GM23248 (cell line): ENCODE measurements at regions not wholly inside any gene's neighbourhood (a gene's known extent, or its start where the extent isn't known, plus 50 kb on each side); places are given as distances from the start of the nearest gene placed in this dataset.
"Not testable (repeated sequence)": the region's sequence is repeated elsewhere in the genome, so short reads cannot be mapped to it uniquely, and the experiment has no call there.

Experiments
- EZH2 ChIP-seq: fragments of 200-600 bp; sonication (generic); IDR thresholded peaks from 2 replicates; pipeline ENCODE4 v1.6.1; 2018; ENCODE audit warnings: antibody characterized with exemption, mild to moderate bottlenecking; ENCODE audit not compliant: insufficient read depth, poor library complexity, severe bottlenecking
- EZH2phosphoT487 ChIP-seq: fragments of 200-600 bp; sonication (generic); IDR thresholded peaks from 2 replicates; pipeline ENCODE4 v1.6.1; 2018; ENCODE audit warnings: antibody characterized with exemption, moderate library complexity, mild to moderate bottlenecking, low read depth; ENCODE audit not compliant: insufficient read depth

- not testable (repeated sequence) for TF ChIP-seq EZH2phosphoT487, EZH2
Measured at GRCh38 chr12:34262140-34262539, 239.8 kb downstream of the ALG10 start.
